ENCODE measurements at regions not wholly inside any gene's neighbourhood (a gene's known extent, or its start where the extent isn't known, plus 50 kb on each side); places are given as distances from the start of the nearest gene placed in this dataset.

DNA sequence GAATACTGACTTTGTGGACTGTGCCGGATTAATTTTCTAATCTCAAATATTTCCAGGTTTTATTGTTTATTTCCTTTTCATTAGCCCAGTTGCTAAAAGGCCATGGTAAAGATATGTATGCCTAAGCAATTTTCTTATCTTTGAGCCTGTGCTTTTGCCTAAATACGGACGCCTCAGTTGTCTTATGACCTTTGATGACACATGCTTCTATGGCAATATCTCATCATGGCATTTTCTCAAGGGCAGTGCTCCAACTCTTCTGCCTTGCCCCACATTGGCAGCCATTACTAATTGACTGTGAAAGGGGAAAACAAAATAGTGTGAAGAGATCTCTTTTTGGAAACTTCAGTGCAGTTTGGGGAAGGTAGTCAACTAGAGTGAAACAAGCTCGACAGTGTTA, 809.6 kb upstream of the NR2F2 start:
- no peak overlapping the region for H2AFZ ChIP-seq (ENCODE audit: low read length)
- no peak overlapping the region for H2BK120ac ChIP-seq (replicated peaks; ENCODE audit: low read depth, low read length)
- H3K18ac ChIP-seq (ENCODE audit: extremely low read depth, low read length): no peak overlapping the region
- no peaks in the 10 kb centered on the region for H3K9me3 ChIP-seq (ENCODE audit: insufficient read depth in 2 of 2, low read depth in 1 of 2, low read length in 1 of 2)
- whole genome bisulfite sequencing, 2 experiments (ENCODE audit: extremely low coverage in 1 of 2, insufficient coverage in 1 of 2, insufficient read length in 1 of 2, insufficient replicate concordance in 2 of 2, low coverage in 1 of 2, low lambda C conversion rate in 2 of 2, missing lambda C conversion rate in 1 of 2): 96% methylated on average over 4 of the region's 4 CpGs; no CpG with 5 or more reads in 1 of the 2 experiments
- FAIRE-seq: no peak
- H2BK15ac ChIP-seq (ENCODE audit: low read length): no peak overlapping the region
- H3K23ac ChIP-seq (ENCODE audit: insufficient read length): no peak overlapping the region
- H3K4me3 ChIP-seq (ENCODE audit: extremely low read depth in 1 of 4, insufficient read depth in 2 of 4, low read depth in 3 of 4, low read length in 4 of 4): no peak overlapping the region
- H4K8ac ChIP-seq (ENCODE audit: extremely low read depth, insufficient read depth, low read length): no peak overlapping the region
- H3K9ac ChIP-seq (replicated peaks in 1 of 4; ENCODE audit: extremely low read depth in 1 of 4, low read depth in 3 of 4, low read length in 3 of 4): no peak overlapping the region
- no peak for TF ChIP-seq POU5F1 (IDR thresholded peaks at IDR 0.05; ENCODE audit: low read depth, low read length)
- TF ChIP-seq TBP (IDR thresholded peaks at IDR 0.05; ENCODE audit: low read depth, low read length): no peak
- no peak for TF ChIP-seq GABPA (IDR thresholded peaks at IDR 0.05; ENCODE audit: borderline replicate concordance, insufficient read depth, low read length)
- TF ChIP-seq POLR2A (IDR thresholded peaks at IDR 0.05; ENCODE audit: control extremely low read depth in 1 of 2, low read depth in 2 of 2, low read length in 2 of 2): no peak
- no peak overlapping the region for H3K27ac ChIP-seq (ENCODE audit: low read depth, low read length)
- H4K5ac ChIP-seq (ENCODE audit: insufficient read length, low read depth, low read length): no peak overlapping the region
- no peaks in the 10 kb centered on the region for H3K36me3 ChIP-seq (ENCODE audit: control insufficient read depth in 2 of 4, insufficient read depth in 4 of 4, low read length in 3 of 4)
- ChIA-PET CTCF (ENCODE audit: partially characterized antibody) (no interaction called here), POLR2A (ENCODE audit: partially characterized antibody) (no interaction called here)
- H2BK5ac ChIP-seq (ENCODE audit: low read depth, low read length): no peak overlapping the region
- H3K27me3 ChIP-seq (replicated peaks in 1 of 4; ENCODE audit: control insufficient read depth in 3 of 4, extremely low read depth in 1 of 4, insufficient read depth in 3 of 4, low read length in 3 of 4): no peaks in the 10 kb centered on the region
- DNase-seq (ENCODE audit: low read depth in 1 of 2, low spot score in 2 of 2): no peak
- H3K56ac ChIP-seq (replicated peaks; ENCODE audit: insufficient read length, low read depth, low read length): no peak overlapping the region
- no peaks in the 10 kb centered on the region for H3K23me2 ChIP-seq (ENCODE audit: low read depth, low read length)
- H3K4me1 ChIP-seq (replicated peaks in 1 of 4; ENCODE audit: control insufficient read depth in 3 of 4, insufficient read depth in 4 of 4, low read length in 3 of 4): no peaks in the 10 kb centered on the region
- no peak overlapping the region for H3K4ac ChIP-seq (replicated peaks; ENCODE audit: insufficient read length, low read depth, low read length)
- H2BK20ac ChIP-seq (ENCODE audit: low read length): no peak overlapping the region
- no peaks in the 10 kb centered on the region for H4K20me1 ChIP-seq (replicated peaks in 1 of 2; ENCODE audit: control insufficient read depth in 1 of 2, insufficient read depth in 2 of 2, low read length in 2 of 2)
- H3K4me2 ChIP-seq (ENCODE audit: insufficient read depth in 1 of 2, low read depth in 2 of 2, low read length in 2 of 2): no peak overlapping the region
- H3K79me1 ChIP-seq (ENCODE audit: low read depth, low read length): no peaks in the 10 kb centered on the region
- no peak overlapping the region for H2AK5ac ChIP-seq (ENCODE audit: low read depth, low read length)
- H3K14ac ChIP-seq (ENCODE audit: insufficient read length): no peak overlapping the region
- no peak overlapping the region for H4K91ac ChIP-seq (replicated peaks; ENCODE audit: insufficient read length, low read length)
- H2BK12ac ChIP-seq (ENCODE audit: low read depth, low read length): no peak overlapping the region
- no peaks in the 10 kb centered on the region for H3K79me2 ChIP-seq (ENCODE audit: control insufficient read depth in 1 of 2, insufficient read depth in 2 of 2, low read length in 2 of 2)

Data from H1 (cell line).